ENCODE measurements at regions not wholly inside any gene's neighbourhood (a gene's known extent, or its start where the extent isn't known, plus 50 kb on each side); places are given as distances from the start of the nearest gene placed in this dataset.

- Mint-ChIP-seq H3K4me3 (no peak overlapping the region), H3K4me1 (no peaks in the 10 kb centered on the region), H3K27ac (ENCODE audit: unreplicated experiment) (no peak overlapping the region), H3K27me3 (ENCODE audit: low read depth) (no peaks in the 10 kb centered on the region), H3K9me3 (peaks cover 2% of the 10 kb centered on the region), H3K36me3 (ENCODE audit: low read depth) (no peaks in the 10 kb centered on the region)
- no peak for DNase-seq (ENCODE audit: low read depth, low spot score)
- TF ChIP-seq CTCF (conservative IDR thresholded peaks at IDR 0.05), result no peak
Observed at GRCh38 chr7:13293264-13294002, 606.0 kb downstream of the ARL4A start.

DNA sequence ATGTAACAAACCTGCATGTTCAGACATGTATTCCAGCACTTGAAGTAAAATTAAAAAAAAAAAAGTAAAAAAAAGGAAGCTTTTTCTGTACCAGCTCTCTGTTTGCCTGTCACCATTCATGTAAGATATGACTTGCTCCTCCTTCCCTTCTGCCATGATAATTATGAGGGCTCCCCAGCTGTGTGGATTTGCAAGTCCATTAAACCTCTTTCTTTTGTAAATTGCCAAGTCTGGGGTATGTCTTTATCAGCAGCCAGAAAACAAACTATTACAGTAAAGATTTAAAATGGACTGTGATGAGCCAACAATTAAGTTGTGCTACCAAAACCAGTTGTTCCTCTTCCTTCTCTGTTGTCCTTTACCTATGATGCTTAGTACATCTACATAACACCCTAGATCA, 619.6 kb downstream of the ARL4A start:
- no peak overlapping the region for H3K27ac Mint-ChIP-seq (ENCODE audit: unreplicated experiment)
- no peak overlapping the region for H3K4me3 Mint-ChIP-seq
- peaks cover 16% of the 10 kb centered on the region for H3K36me3 Mint-ChIP-seq (ENCODE audit: low read depth)
- H3K9me3 Mint-ChIP-seq, result peaks cover 21% of the 10 kb centered on the region
- no peak for DNase-seq (ENCODE audit: low read depth, low spot score)
- TF ChIP-seq CTCF (conservative IDR thresholded peaks at IDR 0.05), result no peak
- H3K4me1 Mint-ChIP-seq, result no peaks in the 10 kb centered on the region
- no peaks in the 10 kb centered on the region for H3K27me3 Mint-ChIP-seq (ENCODE audit: low read depth)

GRCh38 chr7:13308423-13308822, 621.0 kb downstream of the ARL4A start:
- no peak overlapping the region for H3K4me3 Mint-ChIP-seq
- TF ChIP-seq CTCF (conservative IDR thresholded peaks at IDR 0.05), result no peak
- peaks cover 22% of the 10 kb centered on the region for H3K36me3 Mint-ChIP-seq (ENCODE audit: low read depth)
- no peaks in the 10 kb centered on the region for H3K4me1 Mint-ChIP-seq
- H3K27me3 Mint-ChIP-seq (ENCODE audit: low read depth), result no peaks in the 10 kb centered on the region
- no peak overlapping the region for H3K27ac Mint-ChIP-seq (ENCODE audit: unreplicated experiment)
- DNase-seq (ENCODE audit: low read depth, low spot score), result no peak
- H3K9me3 Mint-ChIP-seq, result peaks cover 26% of the 10 kb centered on the region

DNA sequence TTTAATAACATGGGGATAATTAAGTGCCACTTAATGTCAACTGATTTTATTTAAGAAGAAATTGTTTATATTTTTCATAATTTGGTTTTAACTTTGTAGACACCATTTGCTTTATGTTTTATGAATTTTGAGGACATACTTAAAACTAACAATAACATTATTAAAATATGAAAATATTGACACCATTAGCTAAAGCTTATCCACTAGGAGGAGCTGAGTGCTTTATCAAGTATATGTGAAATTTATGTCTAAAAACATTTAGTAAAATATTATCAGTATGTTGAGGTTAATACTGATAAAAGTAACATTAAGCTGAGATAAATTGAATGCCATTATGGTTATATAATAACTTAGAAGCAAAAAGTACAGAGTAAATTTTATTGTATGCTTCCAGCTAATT, 622.1 kb downstream of the ARL4A start:
- Mint-ChIP-seq H3K4me3 (no peak overlapping the region), H3K9me3 (peaks cover 24% of the 10 kb centered on the region), H3K36me3 (ENCODE audit: low read depth) (peaks cover 22% of the 10 kb centered on the region)

DNA sequence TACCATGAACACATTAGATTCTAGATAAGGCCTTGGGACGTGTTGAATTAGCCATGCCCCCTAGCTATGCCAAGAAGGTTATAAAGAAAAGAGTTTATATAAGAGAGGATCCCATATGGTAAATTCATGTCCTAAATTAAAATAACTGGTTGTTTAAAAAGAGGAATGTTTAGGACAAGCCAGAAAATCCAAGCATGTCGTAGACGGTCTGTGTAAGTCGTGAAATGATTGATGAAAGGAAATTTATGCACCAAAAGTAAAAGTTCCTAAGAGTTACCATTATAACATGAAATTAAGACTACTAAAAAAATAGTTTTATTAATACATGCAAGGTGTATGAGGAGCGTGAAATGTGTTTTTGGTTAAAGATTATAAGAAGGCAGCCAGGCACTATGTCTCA, 624.9 kb downstream of the ARL4A start:
- no peaks in the 10 kb centered on the region for H3K27me3 Mint-ChIP-seq (ENCODE audit: low read depth)
- peaks cover 19% of the 10 kb centered on the region for H3K36me3 Mint-ChIP-seq (ENCODE audit: low read depth)
- DNase-seq (ENCODE audit: low read depth, low spot score), result peak; percentile 9
- no peak overlapping the region for H3K27ac Mint-ChIP-seq (ENCODE audit: unreplicated experiment)
- no peak overlapping the region for H3K4me3 Mint-ChIP-seq
- peaks cover 22% of the 10 kb centered on the region for H3K9me3 Mint-ChIP-seq
- TF ChIP-seq CTCF (conservative IDR thresholded peaks at IDR 0.05), result no peak
- no peaks in the 10 kb centered on the region for H3K4me1 Mint-ChIP-seq

More for the DNA sequence above, 622.1 kb downstream of the ARL4A start:
- Mint-ChIP-seq H3K27me3 (ENCODE audit: low read depth) (no peaks in the 10 kb centered on the region), H3K27ac (ENCODE audit: unreplicated experiment) (no peak overlapping the region), H3K4me1 (no peaks in the 10 kb centered on the region)
- TF ChIP-seq CTCF (conservative IDR thresholded peaks at IDR 0.05), result no peak
- DNase-seq (ENCODE audit: low read depth, low spot score), result no peak
